ENCODE measurements at regions not wholly inside any gene's neighbourhood (a gene's known extent, or its start where the extent isn't known, plus 50 kb on each side); places are given as distances from the start of the nearest gene placed in this dataset.
A peak's percentile ranks its signal among the peaks of the same experiment; 100 is the strongest.

DNA sequence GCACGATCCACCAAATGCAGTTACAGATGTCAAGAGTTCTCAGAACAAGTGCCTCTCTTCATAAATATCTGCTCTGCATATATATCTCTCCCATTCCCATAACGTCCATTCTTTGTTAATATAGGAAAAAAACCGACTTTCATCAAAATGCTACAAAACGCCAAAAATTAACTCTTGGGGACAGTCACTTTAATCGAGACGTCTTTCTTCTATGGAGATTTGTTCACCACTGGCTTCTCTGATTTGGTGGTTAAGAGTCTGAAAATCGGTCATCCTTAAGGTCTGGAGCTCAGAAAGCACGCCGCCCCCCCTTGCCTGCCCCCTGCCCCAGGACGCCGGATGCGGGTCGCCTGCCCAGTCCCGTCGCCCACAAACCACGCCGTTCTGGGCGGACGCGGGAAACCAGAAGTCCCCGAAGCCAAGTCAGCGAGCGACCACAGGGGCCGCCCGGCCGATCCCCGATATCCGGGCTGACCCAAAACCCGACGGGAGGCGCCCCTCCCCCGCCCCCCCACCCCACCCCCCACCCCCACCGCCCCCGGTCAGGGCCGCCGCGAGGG, 252.7 kb downstream of the TJP1 start:
- intact Hi-C loops (cut with micrococcal nuclease; ENCODE audit: unreplicated experiment), result no loop called here
- CTCF ChIA-PET, result no interaction called here
- Mint-ChIP-seq H3K4me1 (ENCODE audit: low read depth, unreplicated experiment) (no peaks in the 10 kb centered on the region), H3K27ac (ENCODE audit: unreplicated experiment) (no peak overlapping the region), H3K27me3 (ENCODE audit: unreplicated experiment) (peaks cover 41% of the 10 kb centered on the region), H3K9me3 (ENCODE audit: low read depth, unreplicated experiment) (no peaks in the 10 kb centered on the region), H3K4me3 (ENCODE audit: low read depth, unreplicated experiment) (no peak overlapping the region), H3K36me3 (ENCODE audit: insufficient read depth, unreplicated experiment) (no peaks in the 10 kb centered on the region)
- no peak for DNase-seq
- TF ChIP-seq CTCF (IDR thresholded peaks at IDR 0.05; ENCODE audit: unreplicated experiment), result no peak
- no TSS peak for BruUV-seq (replicated peaks)

GRCh38 chr15:29568840-29569532, 253.3 kb downstream of the TJP1 start:
- DNase-seq, result peak; percentile 31
- intact Hi-C loops (cut with micrococcal nuclease; ENCODE audit: unreplicated experiment), result no loop called here
- TF ChIP-seq CTCF (IDR thresholded peaks at IDR 0.05; ENCODE audit: unreplicated experiment), result no peak
- Mint-ChIP-seq H3K4me1 (ENCODE audit: low read depth, unreplicated experiment) (no peaks in the 10 kb centered on the region), H3K4me3 (ENCODE audit: low read depth, unreplicated experiment) (no peak overlapping the region), H3K9me3 (ENCODE audit: low read depth, unreplicated experiment) (no peaks in the 10 kb centered on the region), H3K27me3 (ENCODE audit: unreplicated experiment) (peaks cover 34% of the 10 kb centered on the region), H3K27ac (ENCODE audit: unreplicated experiment) (no peak overlapping the region), H3K36me3 (ENCODE audit: insufficient read depth, unreplicated experiment) (no peaks in the 10 kb centered on the region)
- CTCF ChIA-PET, result no interaction called here
- BruUV-seq (replicated peaks), result no TSS peak

GRCh38 chr15:29567336-29567735, 254.9 kb downstream of the TJP1 start:
- H3K4me3 Mint-ChIP-seq (ENCODE audit: low read depth, unreplicated experiment), result no peak overlapping the region
- BruUV-seq (replicated peaks), result no TSS peak
- no peaks in the 10 kb centered on the region for H3K9me3 Mint-ChIP-seq (ENCODE audit: low read depth, unreplicated experiment)
- no peak for TF ChIP-seq CTCF (IDR thresholded peaks at IDR 0.05; ENCODE audit: unreplicated experiment)
- H3K27ac Mint-ChIP-seq (ENCODE audit: unreplicated experiment), result no peak overlapping the region
- no peaks in the 10 kb centered on the region for H3K36me3 Mint-ChIP-seq (ENCODE audit: insufficient read depth, unreplicated experiment)
- H3K4me1 Mint-ChIP-seq (ENCODE audit: low read depth, unreplicated experiment), result no peaks in the 10 kb centered on the region
- H3K27me3 Mint-ChIP-seq (ENCODE audit: unreplicated experiment), result peaks cover 18% of the 10 kb centered on the region
- CTCF ChIA-PET, result no interaction called here
- intact Hi-C loops (cut with micrococcal nuclease; ENCODE audit: unreplicated experiment), result no loop called here
- no peak for DNase-seq

GRCh38 chr15:29566914-29567313, 255.4 kb downstream of the TJP1 start:
- CTCF ChIA-PET, result no interaction called here
- no peak for DNase-seq
- H3K27ac Mint-ChIP-seq (ENCODE audit: unreplicated experiment), result no peak overlapping the region
- no peaks in the 10 kb centered on the region for H3K36me3 Mint-ChIP-seq (ENCODE audit: insufficient read depth, unreplicated experiment)
- H3K4me3 Mint-ChIP-seq (ENCODE audit: low read depth, unreplicated experiment), result no peak overlapping the region
- peaks cover 14% of the 10 kb centered on the region for H3K27me3 Mint-ChIP-seq (ENCODE audit: unreplicated experiment)
- BruUV-seq (replicated peaks), result no TSS peak
- intact Hi-C loops (cut with micrococcal nuclease; ENCODE audit: unreplicated experiment), result no loop called here
- TF ChIP-seq CTCF (IDR thresholded peaks at IDR 0.05; ENCODE audit: unreplicated experiment), result no peak
- H3K4me1 Mint-ChIP-seq (ENCODE audit: low read depth, unreplicated experiment), result no peaks in the 10 kb centered on the region
- H3K9me3 Mint-ChIP-seq (ENCODE audit: low read depth, unreplicated experiment), result no peaks in the 10 kb centered on the region

Data from Calu3 (cell line).